Tibial nerve (tissue), 4 donors: ENCODE measurements at regions not wholly inside any gene's neighbourhood (a gene's known extent, or its start where the extent isn't known, plus 50 kb on each side); places are given as distances from the start of the nearest gene placed in this dataset.

Experiments
- DNase-seq, 2 donors: peaks; one replicate each; pipeline ENCODE4 v3.0.0-alpha.2; 2019; ENCODE audit warnings: low spot score in 2 of 2
- H3K27ac ChIP-seq, 4 donors: fragments of 200-600 bp; sonication (generic) in 3 of 4; one replicate each; pipeline ENCODE4 v1.5.1; 2017 to 2019; ENCODE audit warnings: mild to moderate bottlenecking in 1 of 4
- H3K27me3 ChIP-seq, 2 donors: fragments of 200-600 bp; sonication (generic) in 1 of 2; one replicate each; pipeline versions ENCODE4 v1.5.1 to v1.6.0; 2017 to 2019
- H3K36me3 ChIP-seq, 3 donors: fragments of 200-600 bp; sonication (generic); one replicate each; pipeline ENCODE4 v1.5.1; 2018 to 2019
- H3K4me1 ChIP-seq, 4 donors: fragments of 200-600 bp; sonication (generic) in 3 of 4; one replicate each; pipeline ENCODE4 v1.5.1; 2017 to 2019
- H3K4me3 ChIP-seq, 4 donors: fragments of 200-600 bp; sonication (generic) in 3 of 4; one replicate each; pipeline ENCODE4 v1.5.1; 2017 to 2019; ENCODE audit warnings: mild to moderate bottlenecking in 1 of 4, moderate library complexity in 1 of 4
- H3K9me3 ChIP-seq, 4 donors: fragments of 200-600 bp; sonication (generic) in 3 of 4; one replicate each; pipeline ENCODE4 v1.5.1; 2017 to 2019
- EP300 ChIP-seq, 2 donors: sonication (generic); formaldehyde crosslinking; IDR thresholded peaks; one replicate each; pipeline ENCODE4 v1.6.1; 2017; ENCODE audit warnings: antibody characterized with exemption in 2 of 2, mild to moderate bottlenecking in 1 of 2
- POLR2A ChIP-seq, 2 donors: fragments of 450-650 bp; IDR thresholded peaks; one replicate each; pipeline ENCODE4 v1.6.1; 2017; ENCODE audit warnings: antibody characterized with exemption in 2 of 2, mild to moderate bottlenecking in 2 of 2, moderate library complexity in 2 of 2
- WGBS, 2 donors: methylation state at CpG; one replicate each; pipeline ENCODE4 v1.1.5; 2018; 5-methylcytosine and 5-hydroxymethylcytosine counted together
- TF ChIP-seq, protein P1 (sequence below), 5 experiments: fragments of 200-600 bp in 3 of 5; fragments of 450-650 bp in 2 of 5; sonication (generic) in 3 of 5; IDR thresholded peaks; one replicate each; pipeline ENCODE4 v1.5.1; 2016 to 2019; ENCODE audit warnings: antibody characterized with exemption in 5 of 5, mild to moderate bottlenecking in 3 of 5, moderate library complexity in 2 of 5

DNA sequence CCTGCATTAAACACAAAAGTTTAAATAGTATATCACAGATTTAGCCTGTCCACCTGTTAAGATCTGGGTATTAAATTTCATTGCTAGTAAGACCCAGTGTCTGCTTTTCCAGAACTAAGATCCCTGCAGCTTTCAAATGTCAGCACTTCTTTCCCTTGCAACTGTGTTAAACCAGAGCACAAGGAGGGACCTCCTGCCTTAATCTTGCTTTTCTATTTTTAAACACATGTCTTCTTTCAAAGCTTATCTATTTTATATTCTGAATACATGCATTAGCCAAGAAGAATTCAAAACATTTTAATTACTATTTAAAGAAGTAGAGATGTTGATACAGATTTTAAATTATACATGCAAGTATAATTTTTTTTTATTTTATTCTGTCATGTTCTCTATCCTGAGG is 315.1 kb downstream of the ARPP21 start:
- H3K36me3 ChIP-seq = no peaks in the 10 kb centered on the region
- no peak overlapping the region for H3K27ac ChIP-seq
- peaks cover 0 to 4% (median 0%) of the 10 kb centered on the region in 4 donors for H3K9me3 ChIP-seq
- H3K4me3 ChIP-seq = no peak overlapping the region
- H3K27me3 ChIP-seq = no peaks in the 10 kb centered on the region
- no peaks in the 10 kb centered on the region for H3K4me1 ChIP-seq
- TF ChIP-seq EP300 (IDR thresholded peaks at IDR 0.05) (no peak), POLR2A (IDR thresholded peaks at IDR 0.05) (no peak)
- TF ChIP-seq, protein P1, sequence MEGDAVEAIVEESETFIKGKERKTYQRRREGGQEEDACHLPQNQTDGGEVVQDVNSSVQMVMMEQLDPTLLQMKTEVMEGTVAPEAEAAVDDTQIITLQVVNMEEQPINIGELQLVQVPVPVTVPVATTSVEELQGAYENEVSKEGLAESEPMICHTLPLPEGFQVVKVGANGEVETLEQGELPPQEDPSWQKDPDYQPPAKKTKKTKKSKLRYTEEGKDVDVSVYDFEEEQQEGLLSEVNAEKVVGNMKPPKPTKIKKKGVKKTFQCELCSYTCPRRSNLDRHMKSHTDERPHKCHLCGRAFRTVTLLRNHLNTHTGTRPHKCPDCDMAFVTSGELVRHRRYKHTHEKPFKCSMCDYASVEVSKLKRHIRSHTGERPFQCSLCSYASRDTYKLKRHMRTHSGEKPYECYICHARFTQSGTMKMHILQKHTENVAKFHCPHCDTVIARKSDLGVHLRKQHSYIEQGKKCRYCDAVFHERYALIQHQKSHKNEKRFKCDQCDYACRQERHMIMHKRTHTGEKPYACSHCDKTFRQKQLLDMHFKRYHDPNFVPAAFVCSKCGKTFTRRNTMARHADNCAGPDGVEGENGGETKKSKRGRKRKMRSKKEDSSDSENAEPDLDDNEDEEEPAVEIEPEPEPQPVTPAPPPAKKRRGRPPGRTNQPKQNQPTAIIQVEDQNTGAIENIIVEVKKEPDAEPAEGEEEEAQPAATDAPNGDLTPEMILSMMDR (IDR thresholded peaks at IDR 0.05) = no peak
- no peak for DNase-seq

DNA sequence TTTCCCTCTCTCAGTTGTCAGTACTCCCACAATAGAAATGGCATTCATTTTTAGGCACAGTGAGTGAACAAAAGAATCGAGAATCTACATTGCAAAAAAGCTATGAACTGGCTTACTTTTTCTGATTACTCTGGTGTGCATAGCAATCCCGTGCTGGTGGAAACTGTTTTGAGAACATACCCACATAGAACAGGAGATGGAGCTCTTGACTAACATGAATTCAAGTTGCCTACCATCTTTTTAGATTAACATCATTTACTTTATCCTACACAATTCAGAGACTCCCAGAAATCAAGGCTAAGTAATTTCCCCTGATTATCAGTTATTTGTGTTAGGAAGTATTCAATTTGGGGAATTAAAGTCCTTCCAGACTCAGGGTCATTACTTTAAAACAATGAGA is 326.6 kb downstream of the ARPP21 start:
- Histone ChIP-seq H3K4me3 (no peak overlapping the region), H3K9me3 (no peaks in the 10 kb centered on the region), H3K27me3 (no peaks in the 10 kb centered on the region), H3K36me3 (no peaks in the 10 kb centered on the region), H3K27ac (peak overlapping the region in 1 of 4 donors; percentile 47), H3K4me1 (peaks cover 0 to 37% (median 7%) of the 10 kb centered on the region in 4 donors)
- peak in 1 of 2 donors; percentile 17 for DNase-seq
- WGBS, 2 donors = 3 to 6% methylated on average over 2 of the region's 2 CpGs
- TF ChIP-seq POLR2A (IDR thresholded peaks at IDR 0.05) (no peak), EP300 (IDR thresholded peaks at IDR 0.05) (no peak)
- TF ChIP-seq, protein P1 (IDR thresholded peaks at IDR 0.05) = peak; percentile 42 to 68 (median 50)

- Histone ChIP-seq H3K4me3 (no peak overlapping the region), H3K27ac (no peak overlapping the region), H3K36me3 (no peaks in the 10 kb centered on the region), H3K9me3 (no peaks in the 10 kb centered on the region), H3K27me3 (no peaks in the 10 kb centered on the region), H3K4me1 (peaks cover 0 to 41% (median 7%) of the 10 kb centered on the region in 4 donors)
- TF ChIP-seq EP300 (IDR thresholded peaks at IDR 0.05) (no peak), POLR2A (IDR thresholded peaks at IDR 0.05) (no peak)
- TF ChIP-seq, protein P1 (IDR thresholded peaks at IDR 0.05) = no peak
- DNase-seq = no peak
- 91 to 95% methylated on average over 3 of the region's 3 CpGs for WGBS, 2 donors
These were observed 327.5 kb downstream of the ARPP21 start for GRCh38 chr3:35966629-35967464.

- TF ChIP-seq POLR2A (IDR thresholded peaks at IDR 0.05) = no peak
- WGBS, 2 donors = 32 to 42% methylated on average over 1 of the region's 1 CpG
These were observed 328.8 kb downstream of the ARPP21 start for GRCh38 chr3:35968043-35968622.

GRCh38 chr3:35969406-35969805 is 330.1 kb downstream of the ARPP21 start:
- Histone ChIP-seq H3K9me3 (no peaks in the 10 kb centered on the region), H3K36me3 (no peaks in the 10 kb centered on the region), H3K4me1 (peaks cover 0 to 41% (median 7%) of the 10 kb centered on the region in 4 donors), H3K4me3 (peak overlapping the region in 3 of 4 donors; percentile 3 to 21 (median 21)), H3K27ac (peak overlapping the region in 2 of 4 donors; percentile 13 to 42), H3K27me3 (no peaks in the 10 kb centered on the region)
- 11 to 21% methylated on average over 3 of the region's 3 CpGs for WGBS, 2 donors
- TF ChIP-seq EP300 (IDR thresholded peaks at IDR 0.05) = no peak
- TF ChIP-seq, protein P1 (IDR thresholded peaks at IDR 0.05) = no peak
- TF ChIP-seq POLR2A (IDR thresholded peaks at IDR 0.05) = no peak
- no peak for DNase-seq

More at GRCh38 chr3:35968043-35968622, 328.8 kb downstream of the ARPP21 start:
- Histone ChIP-seq H3K4me1 (peaks cover 0 to 41% (median 7%) of the 10 kb centered on the region in 4 donors), H3K27ac (no peak overlapping the region), H3K4me3 (no peak overlapping the region), H3K27me3 (no peaks in the 10 kb centered on the region), H3K9me3 (no peaks in the 10 kb centered on the region), H3K36me3 (no peaks in the 10 kb centered on the region)
- no peak for DNase-seq
